ENCODE measurements at regions not wholly inside any gene's neighbourhood (a gene's known extent, or its start where the extent isn't known, plus 50 kb on each side); places are given as distances from the start of the nearest gene placed in this dataset.

DNA sequence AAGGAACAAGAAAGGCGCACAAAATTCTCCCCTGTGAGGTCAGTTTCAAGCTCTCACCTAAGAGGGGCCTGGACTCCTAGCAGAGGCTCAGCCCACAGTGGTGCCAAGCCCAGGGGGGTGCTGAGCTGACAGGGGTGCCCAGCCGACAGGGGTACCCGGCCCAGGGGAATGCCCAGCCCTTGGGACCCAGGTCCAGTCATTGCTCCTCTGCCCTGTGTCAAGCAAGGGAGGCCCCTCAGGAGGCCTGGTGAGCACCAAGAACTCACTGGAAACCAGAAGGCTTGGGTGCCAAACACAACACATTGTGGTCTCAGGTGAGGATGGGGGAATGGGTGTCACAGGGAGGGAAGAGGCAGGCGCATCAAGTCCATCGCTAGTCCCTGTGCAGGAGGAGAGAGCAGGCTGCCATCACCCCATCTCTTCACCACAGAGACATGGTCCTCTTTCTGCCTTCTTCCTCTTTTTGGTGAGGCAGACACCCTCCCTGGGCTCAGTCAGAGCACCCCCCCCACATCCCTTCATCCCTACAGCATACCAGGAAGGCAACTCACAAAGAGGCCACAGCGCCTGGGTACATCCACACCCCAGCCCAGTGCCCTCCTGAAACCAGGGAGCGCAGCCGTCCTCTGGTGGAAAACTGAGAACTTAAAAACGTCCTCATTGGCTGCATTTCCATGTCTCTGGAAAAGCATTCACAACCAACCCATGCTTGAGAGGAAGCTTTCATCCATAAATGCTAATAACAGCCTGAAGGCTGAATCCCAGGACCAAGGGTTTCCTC, 111.3 kb downstream of the BANF2 start:
- no peak for DNase-seq

GRCh38 chr20:17810062-17810631, 110.4 kb downstream of the BANF2 start:
- DNase-seq = no peak

- DNase-seq = no peak
Observed at GRCh38 chr20:17809362-17810061, 109.7 kb downstream of the BANF2 start.

DNA sequence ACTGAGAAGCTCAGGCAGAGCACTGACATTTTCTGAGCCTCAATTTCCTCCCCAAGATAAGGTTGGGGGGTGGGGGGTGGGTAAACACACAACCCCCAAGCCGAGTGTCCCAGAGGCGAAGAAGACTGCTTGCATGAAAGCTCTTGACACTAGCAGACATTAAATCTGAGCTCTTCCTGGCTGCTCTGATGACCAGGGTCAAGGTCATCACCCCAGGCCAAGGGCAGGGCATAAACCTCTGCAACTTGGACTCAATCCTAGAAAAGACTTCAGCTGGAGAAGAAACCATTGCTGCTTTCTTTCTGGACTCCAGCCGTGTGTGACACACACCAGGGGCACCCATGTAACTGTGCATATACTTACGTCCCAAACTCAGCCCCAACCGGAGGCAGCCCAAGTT, 109.0 kb downstream of the BANF2 start:
- DNase-seq = no peak

- DNase-seq = no peak
Observed at GRCh38 chr20:17808357-17808756, 108.6 kb downstream of the BANF2 start.

DNA sequence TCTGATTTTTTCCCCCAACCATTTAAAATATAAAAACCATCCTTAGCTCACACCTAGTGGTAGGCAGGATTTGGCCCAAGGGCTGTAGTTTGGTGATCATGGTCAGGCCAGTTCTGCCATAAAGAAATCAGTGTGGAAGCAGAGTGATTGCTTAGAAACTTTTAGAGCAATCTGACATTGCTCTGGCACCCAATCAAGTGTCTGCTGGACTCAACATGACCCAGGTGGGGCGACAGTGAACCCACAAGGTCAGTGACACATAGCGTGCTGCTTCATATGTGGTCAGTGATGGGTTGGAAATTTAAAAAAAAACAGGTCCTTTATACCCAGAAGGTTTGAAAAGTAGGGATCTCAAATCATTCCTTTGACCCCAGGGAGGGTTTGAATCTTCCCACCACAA, 107.9 kb downstream of the BANF2 start:
- no peak for DNase-seq

GRCh38 chr20:17806739-17807441, 107.1 kb downstream of the BANF2 start:
- no peak for DNase-seq

GRCh38 chr20:17806107-17806506, 106.3 kb downstream of the BANF2 start:
- no peak for DNase-seq

DNA sequence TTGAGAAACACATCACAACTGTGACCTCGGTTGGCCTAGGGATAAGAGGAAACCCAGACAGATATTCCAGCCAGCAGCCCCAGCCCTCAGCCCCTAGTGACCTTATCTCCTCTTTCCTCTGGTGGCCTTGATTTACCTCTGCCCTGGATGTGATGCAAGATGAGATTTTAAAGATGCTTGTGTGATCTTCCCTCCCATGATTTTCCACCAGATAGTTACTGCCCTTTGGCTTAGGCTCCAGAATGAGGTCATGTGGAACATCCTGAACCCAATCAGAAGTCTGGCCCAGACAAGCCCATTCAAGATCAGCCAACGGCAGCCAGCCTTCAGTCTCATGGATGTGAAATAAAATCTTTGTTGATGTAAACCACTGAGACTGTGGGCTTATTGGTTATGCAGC, 104.0 kb downstream of the BANF2 start:
- no peak for DNase-seq

DNA sequence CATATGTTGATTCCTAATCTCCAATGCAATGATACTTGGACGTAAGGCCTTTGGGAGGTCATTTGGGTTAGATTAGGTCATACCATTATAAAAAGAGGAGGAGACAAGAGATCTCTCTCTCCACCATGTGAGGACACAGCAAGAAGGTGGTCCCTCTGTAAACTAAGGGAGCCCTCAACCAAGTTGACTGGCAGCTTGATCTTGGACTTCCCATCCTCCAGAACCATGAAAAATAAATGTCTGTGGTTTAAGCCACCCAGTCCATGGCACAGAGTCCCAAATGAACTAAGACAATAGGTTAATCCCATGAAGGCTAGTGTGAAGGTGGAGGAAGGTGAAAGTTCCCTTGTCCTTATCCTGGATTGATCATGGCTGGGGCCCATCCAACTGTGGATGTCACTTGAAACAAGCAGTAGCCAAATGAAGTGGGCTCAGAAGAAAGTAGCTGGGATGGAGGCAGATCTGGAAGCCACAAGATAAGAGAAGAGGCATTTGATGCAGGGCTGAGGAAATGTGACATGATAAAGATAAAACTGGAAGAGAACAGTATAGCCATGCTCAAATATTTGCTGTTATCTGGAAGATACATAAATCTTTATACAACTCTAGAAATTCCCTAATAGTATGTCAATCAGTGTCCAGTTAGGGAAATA, 99.9 kb downstream of the BANF2 start:
- DNase-seq = no peak

GRCh38 chr20:17798601-17799000, 98.8 kb downstream of the BANF2 start:
- DNase-seq = no peak

DNA sequence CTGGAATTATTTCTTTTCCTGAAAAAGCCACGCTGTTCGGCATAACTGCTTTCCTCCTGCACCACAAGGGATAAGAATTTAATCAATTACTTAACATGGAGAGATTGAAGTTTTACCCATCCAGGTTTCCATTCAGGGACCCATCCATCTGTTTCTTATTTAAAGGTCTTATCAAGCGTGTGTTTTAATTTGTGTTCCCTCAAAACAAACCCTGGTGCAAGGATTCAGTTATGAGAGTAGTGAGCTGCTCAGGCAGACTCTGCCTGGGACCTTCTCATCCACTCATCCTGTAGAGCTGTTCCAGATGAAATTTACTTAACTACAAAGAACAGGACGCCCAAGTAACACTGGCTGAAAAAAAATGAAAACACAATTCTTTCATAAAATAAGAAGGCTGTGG, 97.8 kb downstream of the BANF2 start:
- DNase-seq = no peak

DNA sequence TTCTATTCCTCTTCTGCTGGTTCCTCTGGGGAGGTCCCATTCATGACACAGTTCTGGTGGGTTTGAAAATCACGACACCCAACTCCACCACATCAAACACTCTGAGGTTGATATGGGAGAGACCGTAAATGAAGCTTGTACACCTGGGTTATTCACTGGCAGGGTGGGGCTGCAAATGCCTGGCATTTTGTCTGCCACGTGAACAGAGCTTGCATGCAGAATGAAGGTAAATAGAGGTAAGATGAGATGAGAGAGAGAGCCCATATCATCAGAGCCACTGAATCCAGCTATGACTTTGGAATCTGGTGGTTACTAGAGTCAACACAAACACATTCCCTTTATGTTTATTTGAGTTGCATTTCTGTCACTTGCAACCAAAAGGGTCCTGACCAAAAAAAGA, 97.4 kb downstream of the BANF2 start:
- no peak for DNase-seq

- DNase-seq = no peak
Observed at GRCh38 chr20:17796091-17796563, 96.4 kb downstream of the BANF2 start.

- DNase-seq = no peak
Observed at GRCh38 chr20:17795501-17796071, 95.8 kb downstream of the BANF2 start.

- DNase-seq = no peak
Observed at GRCh38 chr20:17795003-17795402, 95.2 kb downstream of the BANF2 start.

DNA sequence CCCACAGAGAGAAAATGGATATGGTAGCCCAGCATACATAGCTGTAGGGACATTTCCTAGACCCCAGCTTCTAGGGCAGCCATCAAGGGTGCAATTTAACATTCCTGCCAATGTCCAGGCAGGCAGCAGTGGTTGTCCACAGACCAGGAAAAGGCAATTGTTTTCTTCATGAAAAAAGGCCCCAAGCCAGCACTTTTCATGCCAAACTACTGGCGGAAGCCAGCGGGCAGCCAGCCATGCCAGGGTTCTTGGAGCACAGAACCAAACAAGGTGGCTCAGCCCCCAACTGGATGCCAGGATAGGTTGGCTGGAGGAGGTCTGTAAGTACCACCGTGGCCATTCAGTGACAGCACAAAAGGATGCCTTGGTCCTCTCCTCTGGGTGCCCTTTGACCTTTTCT, 94.6 kb downstream of the BANF2 start:
- DNase-seq = no peak

GRCh38 chr20:17793986-17794385, 94.2 kb downstream of the BANF2 start:
- no peak for DNase-seq

GRCh38 chr20:17790296-17790695, 90.5 kb downstream of the BANF2 start:
- DNase-seq = no peak

GRCh38 chr20:17787816-17788215, 88.0 kb downstream of the BANF2 start:
- DNase-seq = no peak

GRCh38 chr20:17786221-17786718, 86.5 kb downstream of the BANF2 start:
- no peak for DNase-seq
